ENCODE measurements at regions not wholly inside any gene's neighbourhood (a gene's known extent, or its start where the extent isn't known, plus 50 kb on each side); places are given as distances from the start of the nearest gene placed in this dataset.

- H3K4ac ChIP-seq (ENCODE audit: low read depth, low read length) = no peak overlapping the region
- no peak overlapping the region for H2BK20ac ChIP-seq (ENCODE audit: low read depth, low read length, poor library complexity, severe bottlenecking)
- no peak overlapping the region for H2BK15ac ChIP-seq (ENCODE audit: low read depth, low read length)
- H3K23ac ChIP-seq (ENCODE audit: insufficient read length, low read depth, low read length) = no peak overlapping the region
- H3K27ac Mint-ChIP-seq = no peak overlapping the region
- no peak overlapping the region for H2BK12ac ChIP-seq (ENCODE audit: insufficient read length, low read depth, low read length)
- no peak overlapping the region for H2BK120ac ChIP-seq (ENCODE audit: low read depth, low read length, poor library complexity, severe bottlenecking)
- H3K4me1 Mint-ChIP-seq = no peaks in the 10 kb centered on the region
- no peaks in the 10 kb centered on the region; a peak in 2 of 5 replicates for H3K9me3 Mint-ChIP-seq
- no peak overlapping the region for H3K27ac ChIP-seq (ENCODE audit: insufficient read length, low read depth, low read length)
- no CpG with 5 or more reads among the region's 10 CpGs for WGBS (ENCODE audit: extremely low coverage, insufficient read length, low lambda C conversion rate)
- H3K4me1 ChIP-seq (ENCODE audit: insufficient read depth, low read length) = no peaks in the 10 kb centered on the region
- no peak for TF ChIP-seq CTCF (conservative IDR thresholded peaks at IDR 0.05)
- H4K91ac ChIP-seq (ENCODE audit: insufficient read length, low read depth, low read length) = no peak overlapping the region
- peaks cover 2% of the 10 kb centered on the region for H3K27me3 Mint-ChIP-seq (ENCODE audit: low read depth)
- H3K9ac ChIP-seq (ENCODE audit: extremely low read depth, insufficient read length, low read length) = no peak overlapping the region
- no peak overlapping the region for H3K56ac ChIP-seq (ENCODE audit: insufficient read length, low read depth, low read length)
- H3K27me3 ChIP-seq (ENCODE audit: insufficient read depth, low read length) = no peaks in the 10 kb centered on the region
- H3K79me2 ChIP-seq (ENCODE audit: insufficient read depth, low read length) = no peaks in the 10 kb centered on the region
- no peaks in the 10 kb centered on the region for H3K79me1 ChIP-seq (ENCODE audit: insufficient read depth, low read depth, low read length, poor library complexity, severe bottlenecking)
- H3K9me3 ChIP-seq (ENCODE audit: control insufficient read depth, low read depth, low read length) = no peaks in the 10 kb centered on the region
- no peak overlapping the region for H2AFZ ChIP-seq (ENCODE audit: low read length)
- H3T11ph ChIP-seq (ENCODE audit: low read length) = no peak overlapping the region
- no peak overlapping the region for H3K4me3 Mint-ChIP-seq
- H3K18ac ChIP-seq (ENCODE audit: insufficient read length, low read depth, low read length) = no peak overlapping the region
- no peak overlapping the region for H3K4me2 ChIP-seq (ENCODE audit: insufficient read depth, insufficient read length, low read length)
- H2AK5ac ChIP-seq (ENCODE audit: insufficient read length, low read length) = no peak overlapping the region
- no peak for DNase-seq
- no peaks in the 10 kb centered on the region; a peak in 1 of 7 replicates for H3K36me3 Mint-ChIP-seq (ENCODE audit: insufficient read depth in 1 of 3, low read depth in 3 of 3)
- no peak overlapping the region for H2BK5ac ChIP-seq (ENCODE audit: insufficient read length, low read length)
- H4K8ac ChIP-seq (replicated peaks; ENCODE audit: insufficient read length, low read depth, low read length) = no peak overlapping the region
- H3K23me2 ChIP-seq (ENCODE audit: insufficient read length, low read depth, low read length, poor library complexity, severe bottlenecking) = no peaks in the 10 kb centered on the region
- no peak overlapping the region for H4K5ac ChIP-seq (ENCODE audit: insufficient read length, low read depth, low read length)
- H3K14ac ChIP-seq (ENCODE audit: insufficient read depth, low read length) = no peak overlapping the region
- no peaks in the 10 kb centered on the region for H4K20me1 ChIP-seq (ENCODE audit: control insufficient read depth, insufficient read depth, insufficient read length)
These were observed 173.2 kb upstream of the FOXA2 start for GRCh38 chr20:22757424-22758183.
